DOHH2 (cell line): ENCODE measurements at regions not wholly inside any gene's neighbourhood (a gene's known extent, or its start where the extent isn't known, plus 50 kb on each side); places are given as distances from the start of the nearest gene placed in this dataset.

ENCODE experiments used
- H3F3A ChIP-seq: fragments of 200-600 bp; sonication (generic), shearing (Covaris generic); 2 replicates; pipeline ENCODE4 v1.6.0; 2016; ENCODE audit warnings: antibody characterized with exemption, mild to moderate bottlenecking; ENCODE audit not compliant: control insufficient read depth, insufficient read depth
- H3K27ac ChIP-seq: fragments of 200-600 bp; sonication (generic); 2 replicates; pipeline ENCODE4 v1.5.1; 2014; ENCODE audit warnings: low read depth, mild to moderate bottlenecking, low read length, moderate library complexity
- H3K27me3 ChIP-seq: fragments of 200-600 bp; sonication (generic); 2 replicates; pipeline ENCODE4 v1.6.1; 2014; ENCODE audit warnings: mild to moderate bottlenecking, low read length, mixed read lengths; ENCODE audit not compliant: control insufficient read depth
- H3K36me3 ChIP-seq: fragments of 200-600 bp; sonication (generic); 2 replicates; pipeline ENCODE4 v1.6.1; 2014; ENCODE audit warnings: mild to moderate bottlenecking, low read length, moderate library complexity, mixed read lengths; ENCODE audit not compliant: control insufficient read depth
- H3K4me1 ChIP-seq: fragments of 200-600 bp; sonication (generic); 2 replicates; pipeline ENCODE4 v1.6.1; 2014; ENCODE audit warnings: mild to moderate bottlenecking, low read length, mixed read lengths; ENCODE audit not compliant: control insufficient read depth
- H3K4me2 ChIP-seq: fragments of 200-600 bp; sonication (generic); 2 replicates; pipeline ENCODE4 v1.6.0; 2014; ENCODE audit warnings: mild to moderate bottlenecking, low read length, moderate library complexity
- H3K4me3 ChIP-seq: fragments of 200-600 bp; sonication (generic); 2 replicates; pipeline ENCODE4 v1.5.1; 2014; ENCODE audit warnings: mild to moderate bottlenecking, low read length, mixed read lengths
- H3K79me2 ChIP-seq: fragments of 200-600 bp; sonication (generic); 2 replicates; pipeline ENCODE4 v1.6.1; 2014; ENCODE audit warnings: mild to moderate bottlenecking, low read length, mixed read lengths; ENCODE audit not compliant: control insufficient read depth
- H3K9me2 ChIP-seq: fragments of 200-600 bp; sonication (generic); replicated peaks from 2 replicates; pipeline ENCODE4 v1.6.1; 2014; ENCODE audit warnings: mild to moderate bottlenecking, low read length, mixed read lengths; ENCODE audit not compliant: control insufficient read depth
- H3K9me3 ChIP-seq: fragments of 200-600 bp; sonication (generic); 2 replicates; pipeline ENCODE4 v1.6.1; 2014; ENCODE audit warnings: antibody characterized with exemption, low read length, mixed read lengths; ENCODE audit not compliant: control insufficient read depth, insufficient read depth
- H4K20me1 ChIP-seq: fragments of 200-600 bp; sonication (generic); 2 replicates; pipeline ENCODE4 v1.6.0; 2014; ENCODE audit warnings: low read depth, mild to moderate bottlenecking, antibody characterized with exemption, low read length, moderate library complexity; ENCODE audit not compliant: control insufficient read depth, insufficient read depth
- CTCF ChIP-seq: fragments of 200-600 bp; sonication (generic); IDR thresholded peaks from one replicate; pipeline ENCODE4 v1.5.1; 2014; ENCODE audit warnings: antibody characterized with exemption, mild to moderate bottlenecking, low read depth, low read length; ENCODE audit not compliant: poor library complexity, severe bottlenecking
- EZH2phosphoT487 ChIP-seq: fragments of 200-600 bp; sonication (generic); IDR thresholded peaks from 2 replicates; pipeline ENCODE4 v1.6.1; 2017; ENCODE audit warnings: borderline replicate concordance, mild to moderate bottlenecking, antibody characterized with exemption, low read length, moderate library complexity, mixed read lengths

GRCh38 chr10:21213381-21213780, 312.1 kb downstream of the SKIDA1 start:
- TF ChIP-seq CTCF: no peak
- TF ChIP-seq EZH2phosphoT487: no peak
- Histone ChIP-seq H3K9me2 (no peaks in the 10 kb centered on the region), H3F3A (no peaks in the 10 kb centered on the region)

GRCh38 chr10:21212912-21213311, 312.6 kb downstream of the SKIDA1 start:
- H3K4me3 ChIP-seq: no peak overlapping the region
- TF ChIP-seq CTCF (no peak), EZH2phosphoT487 (no peak)
- no peaks in the 10 kb centered on the region for H3K79me2 ChIP-seq
- no peaks in the 10 kb centered on the region for H3K9me2 ChIP-seq
- H3K9me3 ChIP-seq: no peaks in the 10 kb centered on the region
- no peaks in the 10 kb centered on the region for H3K36me3 ChIP-seq
- no peaks in the 10 kb centered on the region for H3F3A ChIP-seq
- no peaks in the 10 kb centered on the region for H4K20me1 ChIP-seq
- H3K4me1 ChIP-seq: no peaks in the 10 kb centered on the region
- H3K4me2 ChIP-seq: no peak overlapping the region
- 0 out of 2 replicates have a peak, but pooled peaks cover 3% of the 10 kb centered on the region for H3K27me3 ChIP-seq
- no peak overlapping the region for H3K27ac ChIP-seq

More at GRCh38 chr10:21213381-21213780, 312.1 kb downstream of the SKIDA1 start:
- H3K27me3 ChIP-seq: 0 out of 2 replicates have a peak, but pooled peaks cover 3% of the 10 kb centered on the region
- H3K79me2 ChIP-seq: no peaks in the 10 kb centered on the region
- no peak overlapping the region for H3K4me2 ChIP-seq
- H4K20me1 ChIP-seq: no peaks in the 10 kb centered on the region
- H3K27ac ChIP-seq: no peak overlapping the region
- no peaks in the 10 kb centered on the region for H3K4me1 ChIP-seq
- H3K9me3 ChIP-seq: no peaks in the 10 kb centered on the region
- H3K4me3 ChIP-seq: no peak overlapping the region
- H3K36me3 ChIP-seq: no peaks in the 10 kb centered on the region

- H3K36me3 ChIP-seq: no peaks in the 10 kb centered on the region
- 0 out of 2 replicates have a peak, but pooled peaks cover 3% of the 10 kb centered on the region for H3K27me3 ChIP-seq
- no peaks in the 10 kb centered on the region for H3K79me2 ChIP-seq
- no peak overlapping the region for H3K27ac ChIP-seq
- H4K20me1 ChIP-seq: no peaks in the 10 kb centered on the region
- H3K4me3 ChIP-seq: no peak overlapping the region
- no peaks in the 10 kb centered on the region for H3K9me2 ChIP-seq
- H3K9me3 ChIP-seq: no peaks in the 10 kb centered on the region
- TF ChIP-seq EZH2phosphoT487 (no peak), CTCF (no peak)
- no peak overlapping the region for H3K4me2 ChIP-seq
- no peaks in the 10 kb centered on the region for H3K4me1 ChIP-seq
- H3F3A ChIP-seq: no peaks in the 10 kb centered on the region
Measured at GRCh38 chr10:21212348-21212747, 313.1 kb downstream of the SKIDA1 start.
